ENCODE measurements at regions not wholly inside any gene's neighbourhood (a gene's known extent, or its start where the extent isn't known, plus 50 kb on each side); places are given as distances from the start of the nearest gene placed in this dataset.

DNA sequence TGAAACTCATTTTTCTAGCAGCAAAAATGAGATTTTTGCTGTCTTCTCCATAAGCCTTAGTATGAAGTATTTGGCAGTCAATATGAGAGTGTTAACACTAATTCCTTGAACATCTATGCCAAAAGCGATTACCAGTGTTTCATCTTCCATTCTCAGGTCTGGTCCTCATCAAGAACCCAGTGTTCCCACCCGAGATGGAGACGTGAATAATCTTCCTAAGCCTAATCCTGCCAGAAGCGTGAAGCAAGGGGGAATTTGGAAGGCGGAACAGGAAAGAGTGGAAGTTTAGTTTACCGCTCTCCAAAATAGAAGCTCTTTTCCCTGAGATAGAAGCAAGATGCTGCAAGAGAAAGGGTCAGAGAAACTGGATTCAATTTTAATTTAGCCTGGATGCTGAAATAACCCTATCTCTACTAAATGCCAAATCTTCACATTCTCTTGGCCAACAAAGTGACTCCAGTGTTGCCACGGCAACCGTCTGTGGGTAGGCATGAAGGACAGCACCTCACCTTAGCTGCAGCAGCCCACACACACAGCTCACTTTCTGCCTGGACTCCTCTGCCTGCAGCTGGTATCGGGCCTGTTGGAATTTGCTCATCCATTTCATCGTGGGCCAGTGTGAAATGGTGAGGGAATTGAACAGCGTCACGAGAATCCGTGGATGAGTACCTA, 711.1 kb downstream of the CBLN2 start:
- H3K4me3 ChIP-seq (replicated peaks in 1 of 2; ENCODE audit: low read depth in 1 of 2, low read length in 2 of 2): no peak overlapping the region
- no peaks in the 10 kb centered on the region for H3K9me2 ChIP-seq (ENCODE audit: insufficient read depth)
- H3K9me3 ChIP-seq (ENCODE audit: control insufficient read depth in 1 of 2, insufficient read depth in 1 of 2, low read depth in 1 of 2, low read length in 2 of 2): peaks cover 11 to 15% of the 10 kb centered on the region in 2 experiments; a peak in 2 of 4 replicates
- no peak overlapping the region for H3K9ac ChIP-seq (ENCODE audit: low read length)
- BruUV-seq (replicated peaks): no TSS peak
- ChIA-PET RAD21 (ENCODE audit: low non-redundant PET in 1 of 2, low total read pairs in 2 of 2, uncharacterized antibody in 2 of 2, unreplicated experiment in 2 of 2) (no interaction called here), CTCF (no interaction called here), POLR2A (no interaction called here)
- no peaks in the 10 kb centered on the region for H3K79me2 ChIP-seq (ENCODE audit: insufficient read depth, low read length)
- no peak overlapping the region for H2AFZ ChIP-seq (ENCODE audit: low read depth, low read length, poor library complexity, severe bottlenecking)
- H3K4me2 ChIP-seq (ENCODE audit: low read length): no peak overlapping the region
- H3K36me3 ChIP-seq (ENCODE audit: control insufficient read depth in 1 of 2, insufficient read depth in 2 of 2, low read length in 2 of 2): no peaks in the 10 kb centered on the region
- H3K27me3 ChIP-seq (ENCODE audit: insufficient read depth, low read length): no peaks in the 10 kb centered on the region
- no peaks in the 10 kb centered on the region for H4K20me1 ChIP-seq (ENCODE audit: insufficient read depth)
- DNase-seq (ENCODE audit: low read depth, low spot score): no peak
- H3K4me1 ChIP-seq (ENCODE audit: control insufficient read depth in 1 of 2, insufficient read depth in 2 of 2, low read length in 2 of 2): no peaks in the 10 kb centered on the region
- no peak for TF ChIP-seq ELF1 (IDR thresholded peaks at IDR 0.05; ENCODE audit: borderline replicate concordance, low read depth)
- no peak for TF ChIP-seq POLR2A (IDR thresholded peaks at IDR 0.05; ENCODE audit: borderline replicate concordance, extremely low read depth, insufficient read depth, insufficient read length)
- TF ChIP-seq SRF (IDR thresholded peaks at IDR 0.05; ENCODE audit: low read depth): no peak
- TF ChIP-seq, protein P1, sequence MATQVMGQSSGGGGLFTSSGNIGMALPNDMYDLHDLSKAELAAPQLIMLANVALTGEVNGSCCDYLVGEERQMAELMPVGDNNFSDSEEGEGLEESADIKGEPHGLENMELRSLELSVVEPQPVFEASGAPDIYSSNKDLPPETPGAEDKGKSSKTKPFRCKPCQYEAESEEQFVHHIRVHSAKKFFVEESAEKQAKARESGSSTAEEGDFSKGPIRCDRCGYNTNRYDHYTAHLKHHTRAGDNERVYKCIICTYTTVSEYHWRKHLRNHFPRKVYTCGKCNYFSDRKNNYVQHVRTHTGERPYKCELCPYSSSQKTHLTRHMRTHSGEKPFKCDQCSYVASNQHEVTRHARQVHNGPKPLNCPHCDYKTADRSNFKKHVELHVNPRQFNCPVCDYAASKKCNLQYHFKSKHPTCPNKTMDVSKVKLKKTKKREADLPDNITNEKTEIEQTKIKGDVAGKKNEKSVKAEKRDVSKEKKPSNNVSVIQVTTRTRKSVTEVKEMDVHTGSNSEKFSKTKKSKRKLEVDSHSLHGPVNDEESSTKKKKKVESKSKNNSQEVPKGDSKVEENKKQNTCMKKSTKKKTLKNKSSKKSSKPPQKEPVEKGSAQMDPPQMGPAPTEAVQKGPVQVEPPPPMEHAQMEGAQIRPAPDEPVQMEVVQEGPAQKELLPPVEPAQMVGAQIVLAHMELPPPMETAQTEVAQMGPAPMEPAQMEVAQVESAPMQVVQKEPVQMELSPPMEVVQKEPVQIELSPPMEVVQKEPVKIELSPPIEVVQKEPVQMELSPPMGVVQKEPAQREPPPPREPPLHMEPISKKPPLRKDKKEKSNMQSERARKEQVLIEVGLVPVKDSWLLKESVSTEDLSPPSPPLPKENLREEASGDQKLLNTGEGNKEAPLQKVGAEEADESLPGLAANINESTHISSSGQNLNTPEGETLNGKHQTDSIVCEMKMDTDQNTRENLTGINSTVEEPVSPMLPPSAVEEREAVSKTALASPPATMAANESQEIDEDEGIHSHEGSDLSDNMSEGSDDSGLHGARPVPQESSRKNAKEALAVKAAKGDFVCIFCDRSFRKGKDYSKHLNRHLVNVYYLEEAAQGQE (IDR thresholded peaks at IDR 0.05; ENCODE audit: low read depth): no peak
- TF ChIP-seq TCF7L2 (IDR thresholded peaks at IDR 0.05; ENCODE audit: borderline replicate concordance, extremely low read depth, insufficient read depth, insufficient read length): no peak
- TF ChIP-seq CEBPB (IDR thresholded peaks at IDR 0.05; ENCODE audit: low read depth): no peak
- no peak for TF ChIP-seq CBX3 (IDR thresholded peaks at IDR 0.05; ENCODE audit: low read depth)
- TF ChIP-seq JUND (IDR thresholded peaks at IDR 0.05): no peak
- TF ChIP-seq FOSL1 (IDR thresholded peaks at IDR 0.05; ENCODE audit: low read depth): no peak
- no peak for TF ChIP-seq EGR1 (IDR thresholded peaks at IDR 0.05; ENCODE audit: low read depth)
- no peak for TF ChIP-seq ZFX (IDR thresholded peaks at IDR 0.05)
- no peak overlapping the region for H3K27ac ChIP-seq (ENCODE audit: low read depth, low read length)
- ATAC-seq: no peak
- intact Hi-C loops (cut with micrococcal nuclease): no loop called here

Measured in HCT116 (cell line).